ENCODE measurements at regions not wholly inside any gene's neighbourhood (a gene's known extent, or its start where the extent isn't known, plus 50 kb on each side); places are given as distances from the start of the nearest gene placed in this dataset.

DNA sequence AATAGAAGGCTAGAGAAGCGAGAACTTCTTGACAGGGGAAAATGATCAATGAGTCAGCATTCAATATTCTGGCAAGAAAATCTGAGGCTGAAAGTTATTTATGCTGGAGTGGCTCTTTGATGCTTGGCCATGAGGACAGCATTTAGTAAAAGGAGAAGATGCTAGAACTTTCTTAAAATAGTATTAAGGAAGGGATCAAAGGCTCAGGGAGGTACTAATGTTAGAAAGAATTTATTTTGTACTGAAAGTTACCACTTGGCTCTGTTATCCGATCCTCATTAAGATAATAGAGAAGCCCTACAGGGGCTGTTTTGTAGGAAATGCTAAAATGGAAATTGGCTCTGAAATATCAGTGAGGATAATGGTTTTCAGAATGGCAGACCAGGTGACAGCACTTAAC lies 1774.6 kb upstream of the PCDH20 start:
- Mint-ChIP-seq H3K4me1 (no peaks in the 10 kb centered on the region), H3K4me3 (no peak overlapping the region), H3K9me3 (peaks cover 0 to 4% of the 10 kb centered on the region in 2 donors), H3K27ac (no peak overlapping the region), H3K27me3 (no peaks in the 10 kb centered on the region), H3K36me3 (no peaks in the 10 kb centered on the region)
- DNase-seq, result no peak
- ATAC-seq (replicated peaks), result no peak

DNA sequence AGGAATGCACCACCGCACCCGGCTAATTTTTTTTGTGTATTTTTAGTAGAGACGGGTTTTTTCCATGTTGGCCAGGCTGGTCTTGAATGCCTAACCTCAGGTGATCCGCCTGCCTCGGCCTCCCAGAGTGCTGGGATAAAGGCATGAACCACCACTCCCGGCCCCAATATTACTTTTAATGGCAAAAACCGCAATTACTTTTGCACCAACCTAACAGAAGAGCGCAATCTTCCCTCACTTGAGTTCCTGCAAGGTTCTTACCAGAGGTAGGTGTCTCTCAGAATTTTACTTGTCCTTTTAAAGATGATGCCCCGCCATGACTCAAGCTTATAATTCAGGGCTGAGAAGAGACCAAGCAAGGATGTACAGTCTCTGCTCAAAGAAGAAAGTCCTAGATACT lies 1774.1 kb upstream of the PCDH20 start:
- H3K9me3 Mint-ChIP-seq, result peaks cover 0 to 4% of the 10 kb centered on the region in 2 donors
- H3K4me1 Mint-ChIP-seq, result no peaks in the 10 kb centered on the region
- DNase-seq (no peak), ATAC-seq (replicated peaks) (no peak)
- no peaks in the 10 kb centered on the region for H3K27me3 Mint-ChIP-seq
- no peak overlapping the region for H3K27ac Mint-ChIP-seq
- H3K36me3 Mint-ChIP-seq, result no peaks in the 10 kb centered on the region
- H3K4me3 Mint-ChIP-seq, result no peak overlapping the region

DNA sequence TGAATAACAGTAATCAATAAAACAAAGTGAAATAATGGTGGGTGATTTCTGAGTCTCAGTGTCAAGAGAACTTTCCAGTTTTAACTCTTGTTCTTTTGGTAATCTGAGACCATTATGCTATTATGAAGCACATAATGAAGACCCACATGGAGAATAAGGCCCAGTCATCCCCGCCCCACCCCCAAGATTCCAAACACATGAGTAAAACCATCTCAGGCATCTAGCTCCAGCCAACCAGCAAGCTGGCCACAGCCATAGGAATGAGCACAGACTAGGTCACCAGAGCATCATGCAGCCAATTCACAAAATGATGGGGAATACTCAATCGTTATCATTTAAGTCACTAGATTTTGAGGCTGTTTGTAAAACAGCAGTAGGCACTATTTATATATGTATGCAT lies 1769.0 kb upstream of the PCDH20 start:
- Mint-ChIP-seq H3K4me1 (no peaks in the 10 kb centered on the region), H3K4me3 (no peak overlapping the region), H3K36me3 (no peaks in the 10 kb centered on the region), H3K27ac (no peak overlapping the region), H3K27me3 (no peaks in the 10 kb centered on the region), H3K9me3 (peaks cover 0 to 5% of the 10 kb centered on the region in 2 donors)
- DNase-seq (no peak), ATAC-seq (replicated peaks) (no peak)

DNA sequence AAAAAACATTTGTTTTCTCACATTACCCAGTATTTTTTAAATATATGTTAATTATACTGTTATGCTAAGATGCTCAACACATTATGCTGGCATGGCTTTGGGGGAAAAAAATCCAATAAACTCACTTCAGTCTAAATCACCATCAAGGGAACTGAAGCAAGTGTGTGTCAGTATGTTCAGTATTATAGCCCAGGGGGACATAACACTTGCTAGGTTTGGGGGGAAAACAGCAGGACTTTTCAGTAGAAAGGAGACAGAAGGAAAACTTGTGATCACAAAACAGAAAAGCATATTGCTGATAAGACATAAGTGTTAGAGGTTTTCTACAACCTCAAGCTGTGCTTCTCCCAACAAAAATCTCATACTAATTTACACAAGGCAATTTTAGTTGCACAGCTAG lies 1759.9 kb upstream of the PCDH20 start:
- Mint-ChIP-seq H3K4me3 (no peak overlapping the region), H3K9me3 (no peaks in the 10 kb centered on the region), H3K4me1 (no peaks in the 10 kb centered on the region), H3K36me3 (no peaks in the 10 kb centered on the region), H3K27ac (no peak overlapping the region), H3K27me3 (no peaks in the 10 kb centered on the region)
- no peak for DNase-seq
- no peak for ATAC-seq (replicated peaks)

DNA sequence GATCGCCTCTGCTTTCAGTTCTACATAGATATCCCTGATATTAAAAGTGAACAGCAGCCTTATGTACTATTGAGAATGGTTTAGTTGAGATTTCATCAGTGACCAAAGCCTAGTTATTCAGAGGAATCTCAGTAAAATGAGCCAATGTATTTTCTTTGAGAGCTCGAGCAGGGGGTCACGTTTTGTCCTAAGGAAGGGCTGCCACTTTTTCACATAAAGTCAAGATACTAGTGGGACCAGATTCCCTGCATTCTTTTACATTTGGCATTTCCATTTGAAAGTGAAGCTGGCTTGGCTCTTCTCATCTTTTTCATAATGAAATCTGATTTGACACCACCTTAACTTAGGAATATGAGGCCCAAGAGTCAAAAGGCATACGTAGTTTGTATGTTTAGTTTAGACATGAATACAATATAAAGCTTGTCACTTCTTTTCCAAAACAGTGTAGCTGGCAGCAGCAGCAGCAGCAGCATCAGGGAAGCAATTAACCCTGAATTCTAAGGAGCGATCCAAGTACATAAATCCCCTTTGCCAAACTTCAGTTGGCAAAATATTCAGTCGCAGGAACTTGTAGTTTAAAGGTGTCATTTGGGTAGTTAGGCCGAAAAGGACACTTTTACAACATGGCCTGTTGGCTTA lies 1752.2 kb upstream of the PCDH20 start:
- no peaks in the 10 kb centered on the region for H3K4me1 Mint-ChIP-seq
- DNase-seq, result no peak
- ATAC-seq (replicated peaks), result no peak
- H3K4me3 Mint-ChIP-seq, result no peak overlapping the region
- H3K27ac Mint-ChIP-seq, result no peak overlapping the region
- no peaks in the 10 kb centered on the region for H3K36me3 Mint-ChIP-seq
- peaks cover 0 to 2% of the 10 kb centered on the region in 2 donors for H3K9me3 Mint-ChIP-seq
- H3K27me3 Mint-ChIP-seq, result no peaks in the 10 kb centered on the region

DNA sequence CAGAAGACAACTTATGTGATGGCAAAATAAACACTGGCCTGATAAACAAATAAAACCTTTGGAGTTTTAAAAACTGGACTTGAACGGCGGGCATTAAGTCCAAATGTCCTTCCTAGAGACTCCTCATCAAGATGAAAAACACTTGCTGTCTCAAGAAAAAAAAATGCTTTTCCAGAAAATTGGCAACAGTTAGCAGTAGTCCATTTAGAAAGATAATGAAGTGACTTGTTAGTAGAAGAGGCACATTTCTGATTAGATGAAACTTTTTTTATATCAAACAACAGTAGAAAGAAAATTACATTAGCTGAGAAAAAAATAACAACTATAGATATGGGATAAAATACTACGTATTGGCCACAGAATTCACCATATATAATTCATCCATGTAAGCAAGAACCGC lies 1750.7 kb upstream of the PCDH20 start:
- peaks cover 0 to 5% of the 10 kb centered on the region in 2 donors for H3K9me3 Mint-ChIP-seq
- ATAC-seq (replicated peaks) (no peak), DNase-seq (no peak)
- H3K4me1 Mint-ChIP-seq, result no peaks in the 10 kb centered on the region
- H3K27ac Mint-ChIP-seq, result no peak overlapping the region
- H3K36me3 Mint-ChIP-seq, result no peaks in the 10 kb centered on the region
- no peak overlapping the region for H3K4me3 Mint-ChIP-seq
- H3K27me3 Mint-ChIP-seq, result no peaks in the 10 kb centered on the region

DNA sequence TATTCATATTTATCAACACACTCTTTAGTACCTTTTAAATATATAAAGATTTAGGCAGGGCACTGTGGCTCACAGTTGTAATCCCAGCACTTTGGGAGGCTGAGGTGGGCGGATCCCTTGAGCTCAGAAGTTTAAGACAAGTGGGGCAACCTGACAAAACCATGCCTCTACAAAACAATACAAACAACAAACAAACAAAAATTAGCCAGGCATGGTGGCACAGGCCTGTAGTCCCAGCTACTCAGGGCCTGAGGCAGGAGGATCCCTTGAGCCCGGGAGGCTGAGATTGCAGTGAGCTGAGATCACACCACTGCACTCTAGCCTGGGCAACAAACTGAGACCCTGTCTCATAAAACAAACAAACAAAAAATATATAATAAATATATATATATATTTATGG lies 1748.3 kb upstream of the PCDH20 start:
- ATAC-seq (replicated peaks), result no peak
- Mint-ChIP-seq H3K27ac (no peak overlapping the region), H3K9me3 (peaks cover 0 to 3% of the 10 kb centered on the region in 2 donors)

DNA sequence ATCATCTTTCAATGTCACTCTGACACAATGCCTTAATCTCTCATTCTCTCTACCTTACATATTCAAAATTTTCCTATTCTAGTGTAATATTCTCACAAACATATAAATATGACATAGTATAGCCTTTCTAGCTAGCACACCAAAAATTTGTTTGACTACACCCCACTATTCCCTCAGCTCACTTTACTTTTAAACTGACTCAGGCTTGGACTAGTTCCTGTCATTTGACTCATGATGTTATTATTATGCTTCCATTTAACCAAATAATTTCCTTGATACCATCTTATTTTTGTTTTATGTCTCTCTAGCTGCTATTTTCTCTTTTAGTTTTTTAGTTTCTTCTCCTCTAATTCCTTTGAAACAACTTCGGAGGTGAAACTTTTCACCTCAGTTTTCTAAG lies 1745.6 kb upstream of the PCDH20 start:
- peaks cover 6 to 7% of the 10 kb centered on the region in 2 donors for H3K9me3 Mint-ChIP-seq
- no peak for ATAC-seq (replicated peaks)
- no peaks in the 10 kb centered on the region for H3K27me3 Mint-ChIP-seq

More for the DNA sequence above, 1748.3 kb upstream of the PCDH20 start:
- H3K4me3 Mint-ChIP-seq, result no peak overlapping the region
- H3K27me3 Mint-ChIP-seq, result no peaks in the 10 kb centered on the region
- no peaks in the 10 kb centered on the region for H3K36me3 Mint-ChIP-seq
- H3K4me1 Mint-ChIP-seq, result no peaks in the 10 kb centered on the region
- DNase-seq, result no peak

DNA sequence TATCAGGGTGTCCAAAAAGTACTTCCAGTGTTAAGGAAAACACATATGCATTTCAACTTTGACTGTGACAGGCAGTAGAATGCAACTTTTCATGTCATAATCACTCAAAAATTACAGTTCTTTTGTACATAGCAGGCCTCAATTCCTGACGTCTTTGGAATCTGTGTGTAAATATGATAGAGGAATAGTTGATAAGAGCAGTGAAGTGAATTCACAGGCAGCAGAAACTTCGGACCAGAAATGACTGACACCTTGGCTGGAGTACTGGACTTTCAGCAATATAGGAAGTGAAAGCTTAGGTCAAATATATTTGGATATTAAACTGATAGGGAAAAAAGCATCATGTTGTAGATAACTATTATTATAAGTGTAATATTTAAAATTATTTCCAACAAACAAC lies 1741.2 kb upstream of the PCDH20 start:
- Mint-ChIP-seq H3K36me3 (no peaks in the 10 kb centered on the region), H3K9me3 (peaks cover 6% of the 10 kb centered on the region in 2 donors), H3K27me3 (no peaks in the 10 kb centered on the region), H3K4me3 (no peak overlapping the region), H3K4me1 (no peaks in the 10 kb centered on the region), H3K27ac (no peak overlapping the region)
- DNase-seq (no peak), ATAC-seq (replicated peaks) (no peak)

More for the DNA sequence above, 1745.6 kb upstream of the PCDH20 start:
- no peaks in the 10 kb centered on the region for H3K4me1 Mint-ChIP-seq
- no peak overlapping the region for H3K27ac Mint-ChIP-seq
- DNase-seq, result no peak
- H3K36me3 Mint-ChIP-seq, result no peaks in the 10 kb centered on the region
- H3K4me3 Mint-ChIP-seq, result no peak overlapping the region

DNA sequence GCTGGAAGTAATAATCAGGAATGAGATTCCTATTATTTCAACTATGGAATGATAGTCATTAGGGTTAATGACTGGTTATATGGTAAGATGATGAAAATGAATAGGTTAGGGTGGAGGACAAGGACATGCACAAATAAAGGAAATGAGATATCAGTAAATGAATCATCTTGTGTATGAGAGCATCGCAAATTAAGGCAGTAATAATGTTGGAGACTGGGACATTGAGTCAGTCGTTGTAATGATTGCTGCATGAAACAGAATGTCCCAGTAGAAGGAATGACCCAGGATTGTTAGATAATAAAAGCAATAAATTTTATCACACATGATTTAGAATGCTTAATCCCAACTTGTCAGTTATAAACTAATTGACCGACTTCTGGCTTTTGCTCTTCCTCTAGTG lies 1733.7 kb upstream of the PCDH20 start:
- H3K4me1 Mint-ChIP-seq, result no peaks in the 10 kb centered on the region
- H3K4me3 Mint-ChIP-seq, result no peak overlapping the region
- H3K27me3 Mint-ChIP-seq, result no peaks in the 10 kb centered on the region

DNA sequence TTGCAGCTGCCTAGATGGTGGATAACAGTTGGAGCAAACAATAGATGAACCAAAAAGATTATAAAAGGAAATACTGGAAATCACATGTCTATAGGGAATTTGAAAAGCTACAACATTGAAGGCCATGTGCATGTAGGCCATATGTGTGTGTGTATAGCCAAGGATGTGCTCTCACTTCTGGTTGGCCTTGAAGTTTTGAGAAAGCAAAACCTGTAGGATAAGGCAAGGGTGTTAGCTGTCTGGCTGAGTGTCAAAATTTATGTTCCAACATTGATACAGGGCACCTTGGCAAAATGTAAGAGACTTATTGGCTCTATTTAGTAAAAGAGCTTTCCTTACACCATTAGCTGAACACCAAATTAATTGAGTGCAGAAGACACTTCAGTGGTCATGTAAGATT lies 1723.6 kb upstream of the PCDH20 start:
- H3K27ac Mint-ChIP-seq, result no peak overlapping the region
- H3K4me3 Mint-ChIP-seq, result no peak overlapping the region
- no peaks in the 10 kb centered on the region for H3K4me1 Mint-ChIP-seq
- DNase-seq (no peak), ATAC-seq (replicated peaks) (no peak)
- peaks cover 6 to 8% of the 10 kb centered on the region in 2 donors for H3K9me3 Mint-ChIP-seq
- no peaks in the 10 kb centered on the region for H3K27me3 Mint-ChIP-seq
- no peaks in the 10 kb centered on the region for H3K36me3 Mint-ChIP-seq

More for the DNA sequence above, 1733.7 kb upstream of the PCDH20 start:
- H3K36me3 Mint-ChIP-seq, result no peaks in the 10 kb centered on the region
- DNase-seq, result no peak
- ATAC-seq (replicated peaks), result no peak
- H3K9me3 Mint-ChIP-seq, result peaks cover 5% of the 10 kb centered on the region in 2 donors
- no peak overlapping the region for H3K27ac Mint-ChIP-seq

DNA sequence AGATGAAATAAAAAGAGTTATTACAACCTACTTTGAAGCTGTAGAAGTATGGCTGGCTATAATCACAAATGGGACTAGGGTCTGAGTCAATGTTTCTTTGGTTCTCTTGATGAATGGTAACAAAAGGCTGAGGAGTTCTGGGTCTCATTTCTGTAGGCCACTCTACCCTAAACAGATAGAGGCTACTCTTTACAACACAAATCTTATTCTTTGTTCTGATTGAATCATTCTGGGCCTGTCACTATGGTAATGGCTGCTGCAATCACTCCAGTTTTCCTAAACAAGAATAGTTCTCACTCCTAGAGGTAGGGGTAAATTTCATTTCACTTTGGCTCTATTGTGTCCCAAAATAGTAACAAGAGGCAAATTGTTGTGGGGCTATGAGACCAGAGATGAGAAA lies 1714.3 kb upstream of the PCDH20 start:
- Mint-ChIP-seq H3K27me3 (no peaks in the 10 kb centered on the region), H3K9me3 (no peaks in the 10 kb centered on the region), H3K4me1 (no peaks in the 10 kb centered on the region), H3K27ac (no peak overlapping the region), H3K4me3 (no peak overlapping the region), H3K36me3 (no peaks in the 10 kb centered on the region)
- ATAC-seq (replicated peaks) (no peak), DNase-seq (no peak)

DNA sequence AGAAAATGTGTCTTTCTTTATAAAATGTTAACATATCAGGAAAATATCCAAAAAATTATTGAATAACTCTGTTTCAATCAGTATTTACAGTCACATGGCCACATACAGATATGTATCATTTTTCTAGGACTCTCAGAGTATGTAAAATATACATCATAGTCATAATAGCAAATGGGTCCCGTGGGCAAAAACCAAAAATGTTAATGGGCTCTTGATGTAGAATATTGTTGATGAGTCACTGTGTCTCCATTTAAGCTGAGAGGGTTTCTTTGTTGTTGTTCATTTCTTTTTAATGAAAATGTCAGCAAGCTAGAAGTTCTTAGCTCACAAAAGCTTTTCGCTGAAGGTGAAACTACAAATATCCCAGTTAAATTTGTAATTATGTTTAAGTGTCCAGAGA lies 1713.1 kb upstream of the PCDH20 start:
- H3K9me3 Mint-ChIP-seq, result no peaks in the 10 kb centered on the region
- H3K27me3 Mint-ChIP-seq, result no peaks in the 10 kb centered on the region
- H3K36me3 Mint-ChIP-seq, result no peaks in the 10 kb centered on the region
- ATAC-seq (replicated peaks), result no peak
- DNase-seq, result no peak
- H3K4me1 Mint-ChIP-seq, result no peaks in the 10 kb centered on the region
- H3K4me3 Mint-ChIP-seq, result no peak overlapping the region
- H3K27ac Mint-ChIP-seq, result no peak overlapping the region

DNA sequence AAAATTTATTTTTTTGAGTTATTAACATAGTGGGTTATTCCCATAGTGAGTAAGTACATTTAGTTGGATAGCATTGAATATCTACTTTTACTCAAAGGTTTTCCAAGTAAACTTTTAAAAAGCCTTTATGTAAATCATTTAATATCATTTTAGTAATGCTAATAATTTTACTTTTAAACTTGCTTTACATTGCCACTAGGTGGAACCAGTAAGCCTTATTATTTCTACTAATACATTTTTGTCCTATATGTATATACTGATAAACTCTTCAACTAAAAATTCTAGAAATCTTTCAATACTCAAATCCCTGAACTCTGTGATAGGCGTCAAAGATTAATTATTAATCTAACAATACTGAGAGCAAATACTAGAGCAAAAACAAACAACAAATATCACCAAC lies 1709.2 kb upstream of the PCDH20 start:
- H3K4me3 Mint-ChIP-seq, result no peak overlapping the region
- H3K9me3 Mint-ChIP-seq, result no peaks in the 10 kb centered on the region
- no peak for ATAC-seq (replicated peaks)
- no peaks in the 10 kb centered on the region for H3K36me3 Mint-ChIP-seq
- H3K27me3 Mint-ChIP-seq, result no peaks in the 10 kb centered on the region
- H3K27ac Mint-ChIP-seq, result no peak overlapping the region
- no peak for DNase-seq
- H3K4me1 Mint-ChIP-seq, result no peaks in the 10 kb centered on the region

DNA sequence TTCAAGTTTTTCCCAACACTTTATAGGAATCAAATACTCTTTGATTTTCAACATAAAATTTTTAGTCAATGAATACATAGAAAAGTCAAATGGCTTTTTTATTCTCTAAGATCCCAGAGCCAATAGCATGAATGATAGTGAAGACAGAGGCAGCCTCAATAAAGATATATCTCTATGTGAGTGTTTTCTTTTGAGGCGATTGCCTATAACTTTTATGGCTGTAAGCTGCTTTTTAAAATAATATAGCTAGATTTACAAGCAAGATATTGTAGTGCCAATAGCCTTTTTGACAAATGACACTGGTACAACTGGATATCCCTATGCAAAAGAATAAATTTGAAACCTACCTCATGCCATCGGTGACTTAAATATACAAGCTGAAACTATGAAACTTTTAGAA lies 1705.2 kb upstream of the PCDH20 start:
- H3K27me3 Mint-ChIP-seq, result no peaks in the 10 kb centered on the region
- no peak for ATAC-seq (replicated peaks)

DNA sequence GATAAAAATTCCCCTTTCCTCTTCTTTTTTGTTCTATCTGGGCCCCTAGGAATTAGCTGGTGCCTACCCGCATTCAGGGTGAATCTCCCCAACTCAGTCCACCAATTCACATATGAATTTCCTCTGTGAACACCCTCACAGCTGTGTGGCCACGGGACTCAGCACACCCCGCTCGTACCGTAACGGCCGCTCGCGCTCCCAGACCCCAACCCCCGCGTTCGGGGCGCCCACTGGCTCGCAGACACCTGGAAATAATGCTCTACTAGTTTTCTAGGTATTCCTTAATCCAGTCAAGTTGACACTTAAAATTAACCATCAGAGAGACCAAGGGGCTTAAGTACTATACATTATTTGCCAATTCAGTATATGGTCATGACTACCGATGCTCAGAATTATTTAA lies 1702.1 kb upstream of the PCDH20 start:
- Mint-ChIP-seq H3K4me3 (no peak overlapping the region), H3K27ac (no peak overlapping the region), H3K9me3 (peaks cover 0 to 3% of the 10 kb centered on the region in 2 donors), H3K4me1 (no peaks in the 10 kb centered on the region), H3K36me3 (no peaks in the 10 kb centered on the region), H3K27me3 (no peaks in the 10 kb centered on the region)
- no peak for ATAC-seq (replicated peaks)
- DNase-seq, result no peak

More for the DNA sequence above, 1705.2 kb upstream of the PCDH20 start:
- H3K27ac Mint-ChIP-seq, result no peak overlapping the region
- no peaks in the 10 kb centered on the region for H3K9me3 Mint-ChIP-seq
- no peak overlapping the region for H3K4me3 Mint-ChIP-seq
- no peak for DNase-seq
- no peaks in the 10 kb centered on the region for H3K36me3 Mint-ChIP-seq
- H3K4me1 Mint-ChIP-seq, result no peaks in the 10 kb centered on the region
